ENCODE measurements at regions not wholly inside any gene's neighbourhood (a gene's known extent, or its start where the extent isn't known, plus 50 kb on each side); places are given as distances from the start of the nearest gene placed in this dataset.
A peak's percentile ranks its signal among the peaks of the same experiment; 100 is the strongest.
"Not testable (repeated sequence)": the region's sequence is repeated elsewhere in the genome, so short reads cannot be mapped to it uniquely, and the experiment has no call there.

DNA sequence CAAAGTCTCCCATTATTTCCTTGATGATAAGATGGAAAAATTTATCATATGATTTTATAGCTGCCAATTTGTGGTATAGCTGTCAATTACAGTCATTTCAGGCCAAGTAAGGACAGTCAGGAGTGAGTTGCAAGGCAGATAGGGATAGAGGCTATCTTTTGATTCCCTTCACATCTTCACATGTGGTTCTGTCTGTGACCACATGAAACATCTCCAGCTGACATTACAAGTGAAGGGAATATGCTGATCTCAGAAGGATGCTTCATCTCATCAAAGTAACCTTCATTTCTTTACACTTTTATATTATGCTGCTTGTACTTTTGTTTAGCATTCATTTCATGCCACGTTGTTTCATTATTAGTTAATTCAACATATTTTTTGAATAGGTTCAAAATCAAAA, 136.9 kb upstream of the CFAP20DC start:
- in situ Hi-C loops (cut with HindIII; ENCODE audit: low pct_unique_long_range_greater_than_20kb, low sequenced_read_pairs): no loop called here
- no peak for DNase-seq (ENCODE audit: low read depth)

DNA sequence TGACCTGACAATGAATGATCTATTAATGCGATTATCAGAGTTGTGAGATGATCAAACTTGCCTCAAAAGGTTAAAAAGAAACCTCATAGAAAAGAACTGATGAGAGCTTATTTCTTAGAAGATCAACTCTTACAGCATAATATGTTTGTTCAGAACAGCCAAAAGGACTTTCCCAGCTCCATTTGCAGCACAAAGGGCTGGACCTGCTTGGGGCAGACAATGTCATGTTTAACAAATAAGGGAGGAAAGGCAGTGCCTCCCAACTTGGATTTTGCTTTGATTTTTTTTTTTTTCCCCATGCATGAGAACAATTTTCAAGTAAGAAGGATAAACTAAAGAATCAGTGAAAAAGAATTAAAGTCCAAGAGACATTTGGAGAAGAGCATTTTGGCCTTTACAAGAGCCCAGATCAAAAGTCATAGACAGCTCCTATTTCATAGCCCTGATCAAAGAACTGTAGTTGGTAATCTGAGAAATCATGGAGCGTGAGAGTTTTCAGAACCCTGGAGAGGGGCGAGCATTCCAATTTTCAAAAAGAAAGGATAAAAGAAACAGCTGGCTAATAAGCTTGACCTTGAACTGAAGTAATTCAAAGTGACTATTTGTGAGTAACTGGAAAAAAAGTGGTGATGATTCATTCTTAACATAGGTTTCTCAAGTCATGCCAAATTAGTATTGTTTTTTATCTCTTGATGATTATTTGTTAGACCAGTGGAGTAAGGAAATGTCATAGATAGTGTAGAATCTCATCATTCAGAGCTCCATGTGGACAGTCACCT, 136.0 kb upstream of the CFAP20DC start:
- peak; percentile 1 for DNase-seq (ENCODE audit: low read depth)
- in situ Hi-C loops (cut with HindIII; ENCODE audit: low pct_unique_long_range_greater_than_20kb, low sequenced_read_pairs): no loop called here

DNA sequence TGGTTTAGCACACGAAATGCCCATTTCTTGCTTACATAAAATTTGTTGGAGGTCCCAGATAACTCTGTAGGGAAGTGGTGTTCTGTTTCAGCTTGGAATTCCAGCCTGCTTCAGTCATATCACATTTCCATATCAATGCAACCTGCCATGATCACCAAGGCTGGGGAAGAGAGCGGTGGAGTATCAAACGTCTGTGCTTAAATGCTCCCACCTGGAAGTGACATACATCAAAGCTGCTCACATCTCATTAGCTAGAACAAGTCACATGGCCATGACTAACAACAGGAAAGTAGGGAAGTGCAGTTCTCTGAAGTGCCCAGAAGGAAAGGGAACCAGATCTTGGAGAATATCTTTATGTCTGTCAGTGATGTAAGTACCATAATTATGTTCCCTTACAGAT, 130.2 kb upstream of the CFAP20DC start:
- in situ Hi-C loops (cut with HindIII; ENCODE audit: low pct_unique_long_range_greater_than_20kb, low sequenced_read_pairs): no loop called here
- DNase-seq (ENCODE audit: low read depth): no peak

- no peak for DNase-seq (ENCODE audit: low read depth)
- in situ Hi-C loops (cut with HindIII; ENCODE audit: low pct_unique_long_range_greater_than_20kb, low sequenced_read_pairs): no loop called here
Measured at GRCh38 chr3:59178698-59179097, 128.9 kb upstream of the CFAP20DC start.

DNA sequence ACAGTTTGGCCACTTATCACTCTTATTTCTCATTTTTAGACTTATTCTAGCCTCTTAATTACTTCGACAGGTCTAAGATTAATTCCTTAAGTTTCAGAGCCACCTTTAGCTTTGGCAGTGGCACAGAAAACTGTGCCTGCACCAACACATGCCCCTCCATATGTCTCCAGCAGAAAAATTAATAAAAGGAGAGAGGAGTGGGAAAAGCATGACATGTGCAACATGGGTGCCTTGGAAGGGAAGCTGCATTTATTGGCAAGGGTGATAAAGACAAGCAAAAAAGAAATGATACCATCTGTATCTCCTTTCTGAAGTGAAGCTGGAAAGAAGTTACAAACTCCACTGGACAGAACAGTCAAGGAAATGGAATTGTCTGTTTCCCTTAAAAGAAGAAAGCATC, 121.7 kb upstream of the CFAP20DC start:
- DNase-seq (ENCODE audit: low read depth): no peak
- in situ Hi-C loops (cut with HindIII; ENCODE audit: low pct_unique_long_range_greater_than_20kb, low sequenced_read_pairs): no loop called here

GRCh38 chr3:59170166-59170565, 120.3 kb upstream of the CFAP20DC start:
- DNase-seq (ENCODE audit: low read depth); in situ Hi-C loops (cut with HindIII; ENCODE audit: low pct_unique_long_range_greater_than_20kb, low sequenced_read_pairs): not testable (repeated sequence)

GRCh38 chr3:59167756-59168155, 117.9 kb upstream of the CFAP20DC start:
- no peak for DNase-seq (ENCODE audit: low read depth)
- in situ Hi-C loops (cut with HindIII; ENCODE audit: low pct_unique_long_range_greater_than_20kb, low sequenced_read_pairs): no loop called here

GRCh38 chr3:59163953-59164352, 114.1 kb upstream of the CFAP20DC start:
- in situ Hi-C loops (cut with HindIII; ENCODE audit: low pct_unique_long_range_greater_than_20kb, low sequenced_read_pairs): no loop called here
- no peak for DNase-seq (ENCODE audit: low read depth)

- DNase-seq (ENCODE audit: low read depth): no peak
- in situ Hi-C loops (cut with HindIII; ENCODE audit: low pct_unique_long_range_greater_than_20kb, low sequenced_read_pairs): no loop called here
Measured at GRCh38 chr3:59161048-59161447, 111.2 kb upstream of the CFAP20DC start.

DNA sequence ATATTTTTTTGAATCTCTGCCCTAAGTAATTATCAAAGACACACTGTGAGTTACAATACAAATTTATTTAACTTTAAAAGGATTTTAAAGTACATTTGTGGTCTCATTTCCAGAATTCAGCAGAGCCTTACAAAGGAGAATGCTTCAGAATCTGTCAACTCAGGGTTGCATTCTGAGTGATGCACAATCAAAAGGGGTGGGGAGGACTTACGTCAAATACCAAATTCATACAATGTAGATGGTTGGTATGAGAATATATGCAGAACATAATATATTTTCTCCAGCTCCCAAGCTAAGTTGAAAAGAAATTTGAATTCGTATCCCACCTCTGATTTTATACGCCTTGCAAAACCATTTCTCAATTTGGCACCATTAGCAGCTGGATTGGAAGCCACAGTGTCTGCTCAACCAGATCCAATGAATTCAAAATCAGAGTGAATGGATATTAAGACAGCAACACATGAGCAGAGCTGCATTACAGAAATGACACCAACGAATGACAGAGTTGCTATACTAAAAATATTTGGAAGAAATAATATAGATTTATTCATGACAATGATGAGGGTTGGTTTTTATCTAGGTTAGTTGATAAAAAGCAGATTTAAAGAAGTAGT, 110.4 kb upstream of the CFAP20DC start:
- no peak for DNase-seq (ENCODE audit: low read depth)
- in situ Hi-C loops (cut with HindIII; ENCODE audit: low pct_unique_long_range_greater_than_20kb, low sequenced_read_pairs): no loop called here

GRCh38 chr3:59153648-59154047, 103.8 kb upstream of the CFAP20DC start:
- DNase-seq (ENCODE audit: low read depth): no peak
- in situ Hi-C loops (cut with HindIII; ENCODE audit: low pct_unique_long_range_greater_than_20kb, low sequenced_read_pairs): no loop called here

DNA sequence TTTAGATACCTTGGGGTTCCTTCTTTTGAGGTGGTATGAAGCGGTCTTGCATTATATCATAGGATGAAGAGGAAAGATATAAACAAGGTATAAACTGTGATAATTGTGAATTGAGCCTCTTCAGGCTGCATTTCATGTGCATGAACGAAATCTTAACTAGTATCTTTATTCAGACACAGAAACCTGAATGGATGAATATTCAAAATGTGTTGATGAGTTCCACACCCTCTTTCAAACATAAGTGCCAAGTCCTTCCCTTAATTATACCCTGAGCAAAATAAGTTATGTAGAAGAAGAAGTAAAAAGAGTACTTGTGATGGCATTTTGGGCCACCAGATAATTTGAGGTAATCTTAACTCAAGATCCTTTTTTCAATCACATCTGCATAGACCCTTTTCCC, 103.1 kb upstream of the CFAP20DC start:
- in situ Hi-C loops (cut with HindIII; ENCODE audit: low pct_unique_long_range_greater_than_20kb, low sequenced_read_pairs): no loop called here
- no peak for DNase-seq (ENCODE audit: low read depth)

GRCh38 chr3:59150039-59150438, 100.2 kb upstream of the CFAP20DC start:
- no peak for DNase-seq (ENCODE audit: low read depth)
- in situ Hi-C loops (cut with HindIII; ENCODE audit: low pct_unique_long_range_greater_than_20kb, low sequenced_read_pairs): no loop called here

DNA sequence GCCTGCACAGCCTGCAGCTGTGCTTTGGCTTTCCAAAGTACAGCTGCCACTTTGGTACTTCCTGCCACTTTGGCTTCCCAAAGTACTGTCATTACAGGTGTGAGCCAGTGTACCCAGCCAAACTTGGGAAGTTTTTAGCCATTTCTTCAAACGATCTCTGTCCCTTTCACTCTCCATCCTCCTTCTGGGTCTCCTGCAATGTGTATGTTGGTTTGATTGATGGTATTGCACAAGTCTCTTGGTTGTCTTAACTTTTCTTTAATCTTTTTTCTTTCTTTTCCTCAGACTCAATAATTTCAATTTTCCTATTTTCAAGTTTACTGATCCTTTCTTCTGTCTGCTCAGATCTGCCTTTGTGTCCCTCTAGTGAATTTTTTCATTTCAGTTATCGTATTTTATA, 99.3 kb upstream of the CFAP20DC start:
- in situ Hi-C loops (cut with HindIII; ENCODE audit: low pct_unique_long_range_greater_than_20kb, low sequenced_read_pairs): no loop called here
- no peak for DNase-seq (ENCODE audit: low read depth)

GRCh38 chr3:59143447-59143846, 93.6 kb upstream of the CFAP20DC start:
- in situ Hi-C loops (cut with HindIII; ENCODE audit: low pct_unique_long_range_greater_than_20kb, low sequenced_read_pairs): no loop called here

GRCh38 chr3:59142556-59142955, 92.7 kb upstream of the CFAP20DC start:
- DNase-seq (ENCODE audit: low read depth): no peak
- in situ Hi-C loops (cut with HindIII; ENCODE audit: low pct_unique_long_range_greater_than_20kb, low sequenced_read_pairs): no loop called here

More at GRCh38 chr3:59143447-59143846, 93.6 kb upstream of the CFAP20DC start:
- DNase-seq (ENCODE audit: low read depth): no peak

GRCh38 chr3:59138966-59139365, 89.1 kb upstream of the CFAP20DC start:
- no peak for DNase-seq (ENCODE audit: low read depth)
- in situ Hi-C loops (cut with HindIII; ENCODE audit: low pct_unique_long_range_greater_than_20kb, low sequenced_read_pairs): no loop called here

- in situ Hi-C loops (cut with HindIII; ENCODE audit: low pct_unique_long_range_greater_than_20kb, low sequenced_read_pairs): no loop called here
- no peak for DNase-seq (ENCODE audit: low read depth)
Measured at GRCh38 chr3:59137415-59137814, 87.6 kb upstream of the CFAP20DC start.

- in situ Hi-C loops (cut with HindIII; ENCODE audit: low pct_unique_long_range_greater_than_20kb, low sequenced_read_pairs): no loop called here
- no peak for DNase-seq (ENCODE audit: low read depth)
Measured at GRCh38 chr3:59136081-59136480, 86.3 kb upstream of the CFAP20DC start.

GRCh38 chr3:59135096-59135495, 85.3 kb upstream of the CFAP20DC start:
- in situ Hi-C loops (cut with HindIII; ENCODE audit: low pct_unique_long_range_greater_than_20kb, low sequenced_read_pairs): no loop called here

More at GRCh38 chr3:59135096-59135495, 85.3 kb upstream of the CFAP20DC start:
- DNase-seq (ENCODE audit: low read depth): no peak
